GM21786 (cell line): ENCODE measurements at regions not wholly inside any gene's neighbourhood (a gene's known extent, or its start where the extent isn't known, plus 50 kb on each side); places are given as distances from the start of the nearest gene placed in this dataset.
A peak's percentile ranks its signal among the peaks of the same experiment; 100 is the strongest.

Source experiments
- ATAC-seq: cut with Tn5 transposase; IDR thresholded peaks from one replicate; pipeline ENCODE4 v1.9.1; 2021; ENCODE audit not compliant: unreplicated experiment

- ATAC-seq, result peak; percentile 83
Measured at GRCh38 chr2:195021711-195022507, 635.1 kb upstream of the SLC39A10 start.

GRCh38 chr2:195018462-195018861, 638.6 kb upstream of the SLC39A10 start:
- ATAC-seq, result no peak

GRCh38 chr2:195017890-195018289, 639.1 kb upstream of the SLC39A10 start:
- no peak for ATAC-seq

GRCh38 chr2:195016841-195017240, 640.2 kb upstream of the SLC39A10 start:
- ATAC-seq, result no peak

GRCh38 chr2:195009202-195009601, 647.8 kb upstream of the SLC39A10 start:
- ATAC-seq, result no peak

GRCh38 chr2:195006856-195007255, 650.2 kb upstream of the SLC39A10 start:
- no peak for ATAC-seq

GRCh38 chr2:195003881-195004471, 653.0 kb upstream of the SLC39A10 start:
- ATAC-seq, result no peak

GRCh38 chr2:195001924-195002323, 655.1 kb upstream of the SLC39A10 start:
- no peak for ATAC-seq

- ATAC-seq, result no peak
Measured at GRCh38 chr2:194999771-195000170, 657.3 kb upstream of the SLC39A10 start.

GRCh38 chr2:194992648-194993047, 664.4 kb upstream of the SLC39A10 start:
- no peak for ATAC-seq

GRCh38 chr2:194985258-194985657, 671.8 kb upstream of the SLC39A10 start:
- no peak for ATAC-seq

GRCh38 chr2:194962254-194962653, 694.8 kb upstream of the SLC39A10 start:
- ATAC-seq, result no peak

GRCh38 chr2:194954218-194954617, 702.8 kb upstream of the SLC39A10 start:
- no peak for ATAC-seq

GRCh38 chr2:194946826-194947225, 710.2 kb upstream of the SLC39A10 start:
- ATAC-seq, result no peak

GRCh38 chr2:194938066-194938465, 719.0 kb upstream of the SLC39A10 start:
- no peak for ATAC-seq

GRCh38 chr2:194927489-194927888, 729.5 kb upstream of the SLC39A10 start:
- no peak for ATAC-seq

GRCh38 chr2:194926873-194927272, 730.2 kb upstream of the SLC39A10 start:
- ATAC-seq, result no peak

GRCh38 chr2:194925742-194926141, 731.3 kb upstream of the SLC39A10 start:
- ATAC-seq, result no peak

- no peak for ATAC-seq
Measured at GRCh38 chr2:194917519-194917918, 739.5 kb upstream of the SLC39A10 start.

GRCh38 chr2:194915485-194915884, 741.5 kb upstream of the SLC39A10 start:
- no peak for ATAC-seq

- no peak for ATAC-seq
Measured at GRCh38 chr2:194907569-194907968, 749.5 kb upstream of the SLC39A10 start.

GRCh38 chr2:194896871-194897270, 760.2 kb upstream of the SLC39A10 start:
- ATAC-seq, result no peak

- ATAC-seq, result no peak
Measured at GRCh38 chr2:194883711-194884110, 773.3 kb upstream of the SLC39A10 start.
